HG03432 (cell line): ENCODE measurements at regions not wholly inside any gene's neighbourhood (a gene's known extent, or its start where the extent isn't known, plus 50 kb on each side); places are given as distances from the start of the nearest gene placed in this dataset.
"Not testable (repeated sequence)": the region's sequence is repeated elsewhere in the genome, so short reads cannot be mapped to it uniquely, and the experiment has no call there.

Experiments
- ATAC-seq: cut with Tn5 transposase; IDR thresholded peaks from one replicate; pipeline ENCODE4 v1.9.1; 2021; ENCODE audit warnings: mild to moderate bottlenecking, moderate library complexity; ENCODE audit not compliant: unreplicated experiment

DNA sequence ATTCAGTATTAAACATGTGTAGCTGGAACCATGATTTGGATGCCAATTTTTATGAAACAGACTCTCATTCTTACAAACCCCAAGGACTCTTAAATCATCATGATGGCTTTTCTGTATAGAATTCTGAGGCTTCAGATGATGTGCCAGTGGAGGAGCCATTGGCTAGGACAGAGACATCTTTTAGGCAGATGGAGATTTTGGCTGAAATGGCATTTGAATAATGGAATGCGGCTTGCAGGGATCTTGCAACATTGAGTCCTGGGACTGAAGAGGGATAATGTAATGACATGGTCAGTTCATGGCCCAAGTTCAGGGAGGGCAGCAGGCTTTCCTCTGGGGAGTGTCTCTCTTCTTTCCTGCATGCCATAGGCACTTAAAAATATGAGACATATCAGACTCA is 172.4 kb downstream of the ABCA8 start:
- no peak for ATAC-seq

DNA sequence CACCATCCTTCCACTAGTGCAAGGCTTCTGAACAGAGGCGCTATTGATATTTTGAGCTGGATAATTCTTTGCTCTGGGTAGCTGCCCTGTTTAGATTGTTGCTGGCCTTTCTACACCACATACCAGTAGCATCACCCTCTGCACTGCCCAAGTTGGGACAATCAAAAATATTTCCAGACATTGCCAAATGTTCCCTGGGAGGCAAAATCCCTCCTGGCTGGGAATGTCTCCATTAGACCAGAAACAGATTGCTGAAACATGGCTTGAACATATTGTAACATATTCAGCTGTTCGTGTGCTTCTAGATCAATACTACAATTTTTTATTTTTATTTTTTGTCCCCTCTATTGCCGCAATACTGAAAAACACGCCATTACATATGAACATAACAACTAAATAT is 174.6 kb downstream of the ABCA8 start:
- ATAC-seq = no peak

- ATAC-seq = no peak
Observed at GRCh38 chr17:68778726-68779125, 176.5 kb downstream of the ABCA8 start.

DNA sequence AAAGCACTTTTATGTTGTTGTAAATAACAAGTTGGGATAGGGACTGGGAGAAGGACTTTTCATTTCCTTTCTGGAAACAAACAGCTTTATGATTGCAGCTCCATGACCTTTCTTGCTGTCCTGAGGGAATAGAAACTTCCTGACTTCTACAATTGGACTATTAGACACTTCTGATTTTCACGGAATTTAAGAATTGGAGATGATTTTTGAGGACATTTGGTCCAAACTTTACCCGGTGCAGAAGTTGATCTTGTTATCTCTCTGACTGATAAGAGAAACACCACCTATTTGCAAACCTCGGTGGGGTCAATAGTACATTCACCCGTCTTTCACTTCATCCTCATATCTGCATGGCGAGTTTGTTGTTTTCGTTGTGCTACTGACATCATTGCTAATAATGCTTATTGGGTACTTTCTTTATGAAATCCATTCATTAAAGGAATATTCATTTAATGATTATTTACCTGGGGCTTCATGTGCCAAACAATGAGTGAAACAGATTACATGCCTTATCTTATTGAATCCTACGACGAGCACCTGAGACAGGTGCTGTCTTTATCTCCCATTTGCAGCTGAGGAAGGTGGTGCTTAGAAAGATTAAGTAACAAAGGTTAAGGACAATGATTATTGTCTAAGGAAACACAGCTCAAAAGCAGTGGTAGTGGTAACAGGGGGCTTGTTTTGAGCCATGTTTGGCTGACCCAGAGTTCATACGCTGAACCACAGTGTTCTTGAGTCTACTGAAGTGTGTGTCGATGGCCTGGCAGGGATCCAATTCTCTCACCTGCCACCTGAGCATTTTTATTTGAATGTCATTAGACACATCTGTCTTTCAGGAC is 176.9 kb upstream of the FAM20A start:
- no peak for ATAC-seq

- no peak for ATAC-seq
Observed at GRCh38 chr17:68777243-68777855, 176.2 kb upstream of the FAM20A start.

GRCh38 chr17:68776451-68776850 is 175.3 kb upstream of the FAM20A start:
- ATAC-seq = no peak

DNA sequence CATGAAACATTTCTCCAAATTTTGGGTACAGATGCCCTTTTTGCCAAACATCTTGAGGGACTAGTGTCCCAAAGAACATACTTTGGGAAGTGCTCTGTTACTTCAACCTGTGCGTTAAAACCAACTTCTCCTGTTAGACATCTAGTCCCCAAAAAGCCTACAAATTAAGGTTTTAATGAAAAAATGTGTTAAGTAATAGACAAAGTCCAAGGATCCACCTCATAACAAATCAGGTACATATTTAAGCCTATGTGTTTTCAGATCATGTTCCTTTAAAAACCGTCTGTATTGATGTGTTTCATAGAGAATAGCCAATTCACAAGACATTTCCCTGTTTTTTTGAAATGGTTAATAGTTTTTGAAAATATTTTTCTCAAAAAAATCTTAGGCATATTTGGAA is 174.8 kb upstream of the FAM20A start:
- ATAC-seq = no peak

- no peak for ATAC-seq
Observed at GRCh38 chr17:68775318-68775717, 174.2 kb upstream of the FAM20A start.

DNA sequence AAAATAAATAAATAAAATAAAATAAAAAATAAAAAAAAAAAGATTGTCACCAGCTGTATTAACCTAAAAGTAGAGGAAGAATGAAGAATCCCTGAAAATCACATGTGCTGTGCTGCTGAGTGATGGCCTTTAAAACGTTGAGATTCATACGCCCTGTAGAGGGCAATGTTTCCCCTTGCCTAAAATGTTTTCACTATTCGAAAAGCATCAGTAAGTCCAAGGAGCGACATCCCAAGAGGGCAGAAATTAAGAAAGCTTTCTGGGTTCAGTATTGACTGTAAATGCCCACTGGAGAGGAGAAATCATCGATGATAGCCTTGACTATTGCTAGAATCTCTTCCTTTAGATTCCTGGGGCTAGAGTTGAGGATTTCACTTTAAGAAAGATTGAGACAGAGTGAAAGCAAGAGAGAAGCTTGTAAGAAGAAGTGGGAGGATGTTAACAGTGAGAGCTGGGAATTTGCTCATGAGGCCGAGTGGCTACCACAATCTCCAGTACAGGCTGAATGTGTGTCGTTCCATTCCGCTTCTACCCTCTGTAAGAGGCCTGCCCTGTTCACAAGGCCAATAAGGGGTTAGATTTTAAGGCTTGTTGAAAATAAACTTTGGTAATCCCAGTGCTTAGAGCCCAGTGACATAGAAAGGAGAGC is 170.8 kb upstream of the FAM20A start:
- peak; percentile 72 for ATAC-seq

- ATAC-seq = no peak
Observed at GRCh38 chr17:68768804-68769203, 167.6 kb upstream of the FAM20A start.

GRCh38 chr17:68766640-68767039 is 165.5 kb upstream of the FAM20A start:
- ATAC-seq = no peak

GRCh38 chr17:68763562-68763961 is 162.4 kb upstream of the FAM20A start:
- no peak for ATAC-seq

GRCh38 chr17:68762911-68763310 is 161.7 kb upstream of the FAM20A start:
- no peak for ATAC-seq

- ATAC-seq = no peak
Observed at GRCh38 chr17:68760141-68760475, 158.9 kb upstream of the FAM20A start.

GRCh38 chr17:68759343-68760140 is 158.4 kb upstream of the FAM20A start:
- peak; percentile 94 for ATAC-seq

- ATAC-seq = no peak
Observed at GRCh38 chr17:68759002-68759342, 157.8 kb upstream of the FAM20A start.

- not testable (repeated sequence) for ATAC-seq
Observed at GRCh38 chr17:68757866-68758757, 156.9 kb upstream of the FAM20A start.

DNA sequence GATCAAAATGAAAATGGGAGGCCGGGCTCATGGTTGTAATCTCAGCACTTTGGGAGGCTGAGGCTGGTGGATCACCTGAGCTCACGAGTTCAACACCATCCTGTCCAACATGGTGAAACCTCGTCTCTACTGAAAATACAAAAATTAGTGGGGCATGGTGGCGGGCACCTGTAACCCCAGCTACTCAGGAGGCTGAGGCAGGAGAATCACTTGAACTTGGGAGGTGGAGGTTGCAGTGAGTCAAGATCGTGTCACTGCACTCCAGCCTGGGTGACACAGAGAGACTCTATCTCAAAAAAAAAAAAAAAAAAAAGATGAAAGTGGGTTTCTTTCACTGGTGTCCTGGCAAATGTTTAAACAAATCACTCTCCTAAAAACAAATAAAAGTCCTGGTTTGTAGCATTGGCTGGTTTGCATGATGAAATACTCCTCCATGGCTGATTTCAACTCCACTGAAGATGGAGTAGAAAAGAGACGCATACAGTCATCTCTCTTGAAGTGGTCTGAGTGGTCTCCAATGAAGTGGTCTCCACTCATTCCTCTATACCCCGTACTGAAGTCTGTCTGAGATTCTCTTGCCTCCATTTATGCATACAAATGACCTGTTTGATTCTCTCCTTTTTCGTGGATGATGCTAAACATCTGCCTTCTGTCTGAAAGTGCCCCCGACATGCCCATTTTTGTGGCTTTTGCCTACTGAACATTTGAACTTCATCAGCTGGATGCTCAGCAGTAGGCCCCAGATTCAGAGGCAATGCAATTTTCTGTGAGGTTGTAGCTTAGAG is 153.0 kb upstream of the FAM20A start:
- no peak for ATAC-seq

DNA sequence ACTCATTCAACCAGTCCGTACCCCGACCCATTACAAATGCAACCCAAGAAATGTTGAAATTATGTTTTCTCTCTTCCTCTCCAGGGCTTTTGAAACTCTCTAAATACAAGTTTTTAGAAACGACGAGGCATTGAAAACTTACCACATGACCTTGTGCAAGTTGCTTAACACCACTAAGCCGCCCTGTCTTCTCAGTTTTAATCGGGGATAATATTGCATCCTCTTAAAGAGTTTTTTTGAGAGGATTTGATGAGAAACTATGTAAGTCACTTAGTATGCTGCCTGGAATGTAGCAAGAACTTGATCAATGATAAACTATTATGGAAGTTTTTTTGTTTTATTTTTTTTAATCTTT is 149.0 kb upstream of the FAM20A start:
- ATAC-seq = no peak
